Breast epithelium (tissue), 3 donors: ENCODE measurements at regions not wholly inside any gene's neighbourhood (a gene's known extent, or its start where the extent isn't known, plus 50 kb on each side); places are given as distances from the start of the nearest gene placed in this dataset.

Experiments used
- POLR2AphosphoS5 ChIP-seq, 3 donors: sonication (generic); formaldehyde crosslinking; IDR thresholded peaks; one replicate each; pipeline ENCODE4 v1.6.1; 2017; ENCODE audit warnings: antibody characterized with exemption in 3 of 3
- TF ChIP-seq, protein P1 (sequence below), 3 donors: fragments of 450-650 bp; IDR thresholded peaks; one replicate each; pipeline ENCODE4 v1.5.1; 2016 to 2017; ENCODE audit warnings: antibody characterized with exemption in 3 of 3, mild to moderate bottlenecking in 3 of 3, moderate library complexity in 3 of 3

DNA sequence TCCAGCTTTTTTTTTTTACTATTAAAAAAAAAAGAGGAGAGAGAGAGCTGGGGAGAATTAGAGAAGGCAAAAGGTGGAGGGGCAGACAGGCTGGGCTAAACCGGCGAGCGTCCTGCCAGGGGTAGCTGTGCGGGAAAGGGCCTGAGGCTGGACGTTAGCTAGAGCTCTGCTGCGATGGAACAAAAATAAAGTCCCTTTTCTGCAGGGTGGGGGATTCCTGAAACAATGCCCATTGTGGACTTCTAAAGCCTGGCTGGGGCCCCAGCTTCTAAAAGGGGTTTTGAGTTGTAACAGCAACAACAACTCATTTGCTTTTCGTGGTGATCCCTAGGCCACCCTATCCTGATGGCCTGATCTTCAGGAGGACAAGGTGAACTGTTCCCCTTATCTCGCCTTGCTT lies 311.7 kb downstream of the FBXW7 start:
- TF ChIP-seq, protein P1, sequence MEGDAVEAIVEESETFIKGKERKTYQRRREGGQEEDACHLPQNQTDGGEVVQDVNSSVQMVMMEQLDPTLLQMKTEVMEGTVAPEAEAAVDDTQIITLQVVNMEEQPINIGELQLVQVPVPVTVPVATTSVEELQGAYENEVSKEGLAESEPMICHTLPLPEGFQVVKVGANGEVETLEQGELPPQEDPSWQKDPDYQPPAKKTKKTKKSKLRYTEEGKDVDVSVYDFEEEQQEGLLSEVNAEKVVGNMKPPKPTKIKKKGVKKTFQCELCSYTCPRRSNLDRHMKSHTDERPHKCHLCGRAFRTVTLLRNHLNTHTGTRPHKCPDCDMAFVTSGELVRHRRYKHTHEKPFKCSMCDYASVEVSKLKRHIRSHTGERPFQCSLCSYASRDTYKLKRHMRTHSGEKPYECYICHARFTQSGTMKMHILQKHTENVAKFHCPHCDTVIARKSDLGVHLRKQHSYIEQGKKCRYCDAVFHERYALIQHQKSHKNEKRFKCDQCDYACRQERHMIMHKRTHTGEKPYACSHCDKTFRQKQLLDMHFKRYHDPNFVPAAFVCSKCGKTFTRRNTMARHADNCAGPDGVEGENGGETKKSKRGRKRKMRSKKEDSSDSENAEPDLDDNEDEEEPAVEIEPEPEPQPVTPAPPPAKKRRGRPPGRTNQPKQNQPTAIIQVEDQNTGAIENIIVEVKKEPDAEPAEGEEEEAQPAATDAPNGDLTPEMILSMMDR (IDR thresholded peaks at IDR 0.05) = no peak
- TF ChIP-seq POLR2AphosphoS5 (IDR thresholded peaks at IDR 0.05) = no peak
